Activated CD8-positive, alpha-beta T cell treated with anti-CD3 and anti-CD28 coated beads, Interleukin-2, amount 10 ng/mL, durations not matched to agents 7 days and 5 days (primary cell): ENCODE measurements at regions not wholly inside any gene's neighbourhood (a gene's known extent, or its start where the extent isn't known, plus 50 kb on each side); places are given as distances from the start of the nearest gene placed in this dataset.

ENCODE experiments used
- ATAC-seq: fragments of 150-1000 bp; cut with Tn5 transposase; one replicate; pipeline ENCODE4 v1.10.0; 2021; ENCODE audit warnings: moderate library complexity
- CTCF ChIA-PET: fragments of 350-600 bp; sonication (Branson Sonifier 250); formaldehyde crosslinking; loops from one replicate; lab custom pipeline; 2021; ENCODE audit warnings: antibody characterized with exemption; lab: Charles Lee
- POLR2A ChIA-PET: fragments of 350-600 bp; sonication (Branson Sonifier 250); formaldehyde crosslinking; loops from one replicate; lab custom pipeline; 2021; ENCODE audit warnings: antibody characterized with exemption; lab: Charles Lee
- DNase-seq: peaks from one replicate; pipeline ENCODE4 v3.0.0-alpha.2; 2020
- H3K27ac Mint-ChIP-seq: one replicate; pipeline ENCODE4 v1.8.0; 2021; ENCODE audit warnings: mild to moderate bottlenecking, mixed read lengths
- H3K27me3 Mint-ChIP-seq: one replicate; pipeline ENCODE4 v1.8.0; 2021; ENCODE audit warnings: low read depth, mixed read lengths
- H3K36me3 Mint-ChIP-seq: one replicate; pipeline ENCODE4 v1.8.0; 2021; ENCODE audit warnings: low read depth, mixed read lengths
- H3K4me1 Mint-ChIP-seq: one replicate; pipeline ENCODE4 v1.8.0; 2021; ENCODE audit warnings: low read depth, mixed read lengths
- H3K4me3 Mint-ChIP-seq: one replicate; pipeline ENCODE4 v1.8.0; 2021; ENCODE audit warnings: mild to moderate bottlenecking, mixed read lengths
- H3K9me3 Mint-ChIP-seq: one replicate; pipeline ENCODE4 v1.8.0; 2022; ENCODE audit warnings: mixed read lengths; ENCODE audit not compliant: insufficient read depth

DNA sequence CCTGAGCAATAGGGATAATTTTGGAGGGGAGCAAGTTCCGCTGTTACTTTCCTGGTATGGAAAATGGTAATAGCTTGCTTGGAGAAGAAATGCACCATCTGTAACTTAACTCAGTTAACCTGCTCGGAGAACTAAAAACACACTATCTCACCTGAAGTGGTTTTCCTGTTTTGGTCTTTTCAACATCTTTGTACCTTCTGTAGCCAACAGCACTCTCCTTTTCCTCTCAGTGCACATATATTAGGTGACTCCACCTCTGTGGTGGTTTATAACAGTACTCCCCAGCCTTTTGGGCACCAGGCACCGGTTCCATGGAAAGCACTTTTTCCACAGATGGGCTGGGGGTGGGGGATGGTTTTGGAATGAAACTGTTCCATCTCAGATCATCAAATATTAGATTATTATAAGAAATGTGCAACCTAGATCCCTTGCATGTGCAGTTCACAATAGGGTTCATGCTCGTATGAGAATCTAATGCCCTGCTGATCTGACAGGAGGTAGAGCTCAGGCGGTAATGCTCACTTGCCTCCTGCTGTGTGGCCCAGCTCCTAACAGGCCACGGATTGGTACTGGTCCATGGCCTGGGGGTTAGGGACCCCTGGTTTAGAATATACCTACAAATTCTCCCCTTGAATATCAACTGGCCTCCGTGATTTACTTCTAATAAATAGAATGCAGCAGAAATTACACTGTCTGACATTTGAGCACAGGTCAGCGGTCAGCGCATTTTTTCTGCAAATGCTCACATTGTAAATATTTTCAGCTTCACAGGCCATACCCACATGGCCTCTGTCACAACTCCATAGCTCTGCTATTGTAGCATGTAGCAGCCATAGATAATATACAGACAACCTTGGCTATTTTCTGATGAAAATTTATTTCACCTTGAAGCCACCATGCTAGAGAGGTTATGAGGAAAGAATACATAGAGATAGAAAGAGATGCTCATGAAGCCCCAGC is 83.8 kb upstream of the SUCLG2 start:
- Mint-ChIP-seq H3K4me3 (no peak overlapping the region), H3K9me3 (peaks cover 4% of the 10 kb centered on the region), H3K27ac (peak overlapping the region; percentile 64), H3K4me1 (peaks cover 16% of the 10 kb centered on the region), H3K27me3 (no peaks in the 10 kb centered on the region), H3K36me3 (peaks cover 14% of the 10 kb centered on the region)
- no peak for DNase-seq
- no peak for ATAC-seq
- CTCF ChIA-PET = interaction anchor here (0.7 to 1.1 kb wide), 3 partner anchors 35 to 81 kb away, joined by 3 read pairs; no protein-coding TSS in a partner anchor
- POLR2A ChIA-PET = interaction anchor here (1.0 kb wide), 1 partner anchor 84 kb away, joined by 5 read pairs; the partner anchor contains the start of gene SUCLG2

DNA sequence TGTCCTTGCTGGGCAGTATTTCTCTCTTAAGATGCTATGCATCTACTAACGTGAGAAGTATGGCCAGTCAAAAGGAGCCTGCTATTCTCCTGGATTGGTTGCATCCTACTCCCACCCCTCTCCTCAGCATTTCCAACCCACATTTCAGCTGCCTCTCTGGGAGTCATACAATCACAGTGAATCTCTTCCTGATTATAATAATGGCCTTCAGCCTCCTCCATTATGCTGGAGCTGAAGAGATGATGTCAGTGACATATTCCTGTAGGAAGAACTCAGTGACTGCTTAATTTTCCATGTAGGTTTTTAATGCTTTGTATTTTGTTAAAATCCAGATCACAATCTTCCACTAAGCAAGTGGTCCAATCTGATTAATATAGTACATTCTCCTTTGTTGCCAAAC is 82.7 kb upstream of the SUCLG2 start:
- Mint-ChIP-seq H3K27me3 (no peaks in the 10 kb centered on the region), H3K4me1 (peaks cover 16% of the 10 kb centered on the region), H3K36me3 (peaks cover 10% of the 10 kb centered on the region), H3K4me3 (no peak overlapping the region), H3K9me3 (no peaks in the 10 kb centered on the region), H3K27ac (no peak overlapping the region)
- DNase-seq = no peak
- POLR2A ChIA-PET = interaction anchor here (1.0 kb wide), 1 partner anchor 83 kb away, joined by 5 read pairs; the partner anchor contains the start of gene SUCLG2
- no peak for ATAC-seq
- CTCF ChIA-PET = no interaction called here

DNA sequence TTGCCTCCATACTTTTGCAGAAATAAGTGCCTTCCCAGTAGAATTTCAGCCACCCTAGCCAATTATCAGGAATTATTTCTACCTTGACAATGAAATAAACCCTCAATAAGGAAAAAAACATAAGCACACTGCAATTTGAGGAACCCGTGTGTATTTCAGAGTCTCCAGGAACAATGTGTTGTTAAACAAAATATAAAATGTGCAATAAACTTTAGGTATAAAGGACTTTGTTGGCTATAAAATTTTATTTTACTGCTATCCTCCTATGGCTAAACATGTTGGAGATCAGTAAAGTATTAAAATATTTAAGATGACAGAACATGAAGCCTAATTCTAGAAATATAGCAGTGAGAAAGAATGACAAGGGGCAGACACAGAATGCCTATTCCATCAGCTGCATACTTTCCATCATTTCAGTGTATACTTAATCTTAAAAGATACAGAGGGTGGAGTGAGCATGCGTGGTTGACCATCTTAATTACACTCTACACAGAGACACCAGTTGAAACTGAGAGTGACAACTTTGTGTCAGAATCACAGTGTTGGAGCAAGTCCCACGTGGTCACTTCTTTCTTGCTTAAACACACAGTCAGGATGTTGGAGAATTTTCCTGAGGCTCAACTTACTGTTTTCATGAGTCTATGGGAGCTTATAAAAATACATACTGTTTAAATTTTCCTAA is 79.0 kb upstream of the SUCLG2 start:
- CTCF ChIA-PET = no interaction called here
- Mint-ChIP-seq H3K4me1 (peaks cover 12% of the 10 kb centered on the region), H3K27me3 (no peaks in the 10 kb centered on the region), H3K4me3 (no peak overlapping the region), H3K36me3 (peaks cover 8% of the 10 kb centered on the region), H3K27ac (no peak overlapping the region), H3K9me3 (no peaks in the 10 kb centered on the region)
- POLR2A ChIA-PET = no interaction called here
- ATAC-seq = no peak
- no peak for DNase-seq

DNA sequence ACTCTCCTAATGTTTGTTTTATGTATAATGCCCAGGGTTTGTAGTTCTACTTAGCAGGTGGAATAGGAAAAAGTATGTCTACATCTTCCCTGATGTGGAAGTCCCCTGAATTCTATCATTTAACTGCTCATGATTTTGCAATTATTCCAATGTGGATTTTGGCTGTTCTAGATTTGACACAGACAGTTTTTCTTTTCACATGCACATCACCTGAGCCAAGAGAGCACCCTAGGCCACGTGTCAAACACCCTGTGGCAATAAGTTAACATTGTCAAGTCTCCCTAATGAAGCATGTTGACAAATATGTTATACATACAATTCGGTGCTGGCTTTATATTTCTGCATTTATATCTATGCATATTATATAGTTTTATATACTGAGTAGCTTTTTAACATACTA is 70.0 kb upstream of the SUCLG2 start:
- Mint-ChIP-seq H3K4me1 (no peaks in the 10 kb centered on the region), H3K27ac (no peak overlapping the region), H3K9me3 (peaks cover 11% of the 10 kb centered on the region), H3K27me3 (no peaks in the 10 kb centered on the region), H3K36me3 (peaks cover 9% of the 10 kb centered on the region), H3K4me3 (no peak overlapping the region)
- CTCF ChIA-PET = no interaction called here
- POLR2A ChIA-PET = interaction anchor here (0.6 kb wide), 1 partner anchor 26 kb away, joined by 4 read pairs; no protein-coding TSS in a partner anchor
- ATAC-seq = no peak
- DNase-seq = no peak

DNA sequence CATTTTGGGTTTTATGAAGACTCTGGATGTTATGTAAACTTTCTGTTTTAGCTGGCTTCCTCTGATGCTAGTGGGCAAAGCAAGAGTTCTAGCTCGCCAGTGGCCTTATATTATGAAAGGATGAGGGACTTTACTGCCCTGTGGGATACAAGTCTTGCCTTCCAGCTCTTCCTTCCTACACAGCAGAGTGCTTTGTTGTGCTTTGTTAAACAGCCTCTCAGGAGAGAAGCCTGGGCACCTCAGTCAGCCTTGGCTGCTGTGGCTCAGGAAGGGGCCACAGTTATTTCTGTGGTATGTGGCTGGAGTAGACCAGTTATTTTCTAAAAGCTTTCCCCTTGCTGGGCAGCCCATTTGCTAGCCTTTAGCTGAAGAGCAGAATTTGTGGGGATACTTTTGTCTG is 69.5 kb upstream of the SUCLG2 start:
- CTCF ChIA-PET = interaction anchor here (0.8 kb wide), 1 partner anchor 18 kb away, joined by 3 read pairs; no protein-coding TSS in a partner anchor
- POLR2A ChIA-PET = interaction anchor here (0.6 kb wide), 1 partner anchor 25 kb away, joined by 4 read pairs; no protein-coding TSS in a partner anchor
- H3K27me3 Mint-ChIP-seq = no peaks in the 10 kb centered on the region
- DNase-seq (no peak), ATAC-seq (no peak)
- H3K36me3 Mint-ChIP-seq = peaks cover 9% of the 10 kb centered on the region
- no peak overlapping the region for H3K27ac Mint-ChIP-seq
- no peak overlapping the region for H3K4me3 Mint-ChIP-seq
- H3K4me1 Mint-ChIP-seq = no peaks in the 10 kb centered on the region
- peaks cover 11% of the 10 kb centered on the region for H3K9me3 Mint-ChIP-seq

DNA sequence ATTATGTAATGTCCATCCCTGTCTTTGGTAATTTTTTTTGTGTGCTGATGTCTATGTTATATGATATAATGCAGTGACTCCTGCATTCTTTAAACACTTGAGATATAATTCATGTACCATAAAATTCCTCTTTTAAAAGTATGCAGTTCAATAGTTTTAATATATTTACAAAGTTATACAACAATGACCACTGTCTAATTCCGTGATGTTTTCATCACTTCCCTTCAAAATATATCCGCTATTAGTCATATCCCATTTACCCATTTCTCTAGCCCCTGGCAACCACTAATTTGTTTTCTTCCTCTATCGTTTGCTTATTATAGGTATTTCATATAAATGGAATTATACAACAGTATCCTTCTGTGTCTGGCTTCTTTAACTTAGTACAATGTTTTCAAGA is 64.9 kb upstream of the SUCLG2 start:
- H3K27ac Mint-ChIP-seq = no peak overlapping the region
- peaks cover 11% of the 10 kb centered on the region for H3K9me3 Mint-ChIP-seq
- ChIA-PET CTCF (interaction anchor here (1.3 kb wide), 1 partner anchor 28 kb away, joined by 3 read pairs; no protein-coding TSS in a partner anchor), POLR2A (no interaction called here)
- no peaks in the 10 kb centered on the region for H3K4me1 Mint-ChIP-seq
- DNase-seq = no peak
- H3K36me3 Mint-ChIP-seq = peaks cover 7% of the 10 kb centered on the region
- H3K4me3 Mint-ChIP-seq = no peak overlapping the region
- ATAC-seq = no peak
- no peaks in the 10 kb centered on the region for H3K27me3 Mint-ChIP-seq

DNA sequence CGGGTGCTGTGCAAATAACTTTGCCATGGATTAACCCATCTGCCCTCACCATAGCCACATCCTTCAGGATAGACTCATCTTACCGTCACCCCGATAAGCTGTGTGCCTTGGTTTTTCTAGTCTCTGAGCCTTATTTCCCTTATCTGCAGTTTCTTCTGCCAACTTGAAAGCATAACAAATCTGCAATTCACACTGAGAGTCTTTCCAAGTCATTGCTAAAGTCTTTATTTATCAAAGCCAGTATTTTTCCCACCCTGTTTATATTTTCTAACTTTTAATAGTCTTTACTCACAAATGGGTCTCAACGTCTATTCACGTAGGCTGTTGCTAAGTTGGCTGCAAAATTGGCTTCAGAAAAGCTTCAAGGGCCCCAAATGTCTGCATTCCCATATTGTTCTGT is 61.6 kb upstream of the SUCLG2 start:
- no peak overlapping the region for H3K27ac Mint-ChIP-seq
- DNase-seq (no peak), ATAC-seq (no peak)
- ChIA-PET CTCF (no interaction called here), POLR2A (no interaction called here)
- no peaks in the 10 kb centered on the region for H3K36me3 Mint-ChIP-seq
- no peaks in the 10 kb centered on the region for H3K9me3 Mint-ChIP-seq
- no peaks in the 10 kb centered on the region for H3K4me1 Mint-ChIP-seq
- no peak overlapping the region for H3K4me3 Mint-ChIP-seq
- no peaks in the 10 kb centered on the region for H3K27me3 Mint-ChIP-seq

DNA sequence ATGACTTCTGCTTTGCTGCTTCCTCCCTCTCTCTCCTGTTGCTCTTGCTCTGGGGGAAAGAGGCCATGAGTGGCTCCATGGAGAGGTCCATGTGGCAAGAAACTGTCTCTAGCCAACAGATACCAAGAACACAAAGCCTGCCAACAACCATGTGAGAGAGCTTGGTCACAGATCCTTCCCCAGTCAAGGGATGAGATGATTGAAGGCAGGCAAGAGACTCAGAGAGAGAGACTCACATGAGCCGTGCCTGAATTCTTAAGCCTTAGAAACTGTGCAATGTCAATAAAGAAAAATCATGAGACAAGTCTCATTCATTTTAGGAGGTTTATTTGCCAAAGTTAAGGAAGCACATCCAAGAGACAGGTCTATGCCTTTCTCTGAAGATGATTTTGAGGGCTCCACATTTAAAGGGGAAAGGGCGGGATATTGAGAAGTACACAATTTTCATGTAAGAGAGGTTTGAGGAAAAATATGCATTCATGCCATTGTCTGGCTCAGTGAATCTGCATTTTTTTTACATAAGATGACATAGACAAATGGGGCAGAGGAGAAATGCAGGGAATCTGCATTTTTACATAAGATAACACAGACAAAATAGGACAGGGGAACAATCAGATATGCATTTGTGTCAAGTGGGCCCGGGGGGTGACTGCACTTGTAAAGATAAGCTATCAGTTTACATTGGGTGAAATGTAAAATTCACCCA is 59.5 kb upstream of the SUCLG2 start:
- H3K36me3 Mint-ChIP-seq = no peaks in the 10 kb centered on the region
- ChIA-PET POLR2A (no interaction called here), CTCF (interaction anchor here (0.7 kb wide), 1 partner anchor 21 kb away, joined by 3 read pairs; no protein-coding TSS in a partner anchor)
- no peaks in the 10 kb centered on the region for H3K4me1 Mint-ChIP-seq
- DNase-seq (no peak), ATAC-seq (no peak)
- H3K4me3 Mint-ChIP-seq = no peak overlapping the region
- H3K27ac Mint-ChIP-seq = no peak overlapping the region
- no peaks in the 10 kb centered on the region for H3K9me3 Mint-ChIP-seq
- H3K27me3 Mint-ChIP-seq = no peaks in the 10 kb centered on the region

DNA sequence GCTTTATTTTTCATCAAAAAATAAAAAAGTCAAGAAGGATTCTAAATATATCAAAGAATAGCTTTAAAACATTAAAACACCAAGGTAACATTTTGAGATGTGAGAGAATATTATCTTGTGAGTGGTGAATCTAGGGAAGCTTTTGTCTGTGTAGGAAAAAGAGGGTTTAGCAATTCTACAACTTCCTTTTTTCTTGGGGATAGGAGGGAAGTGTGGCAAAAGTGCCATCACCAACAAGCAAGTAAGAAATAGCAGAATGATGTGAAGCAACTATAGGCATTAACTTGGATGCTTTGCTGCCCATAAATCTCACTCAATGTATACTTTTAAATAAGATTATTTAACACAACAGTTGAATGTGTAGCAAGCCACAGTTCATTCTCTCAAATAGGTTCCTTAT is 57.8 kb upstream of the SUCLG2 start:
- ATAC-seq = no peak
- H3K27ac Mint-ChIP-seq = no peak overlapping the region
- CTCF ChIA-PET = no interaction called here
- H3K27me3 Mint-ChIP-seq = no peaks in the 10 kb centered on the region
- no peaks in the 10 kb centered on the region for H3K36me3 Mint-ChIP-seq
- no peak for DNase-seq
- no peaks in the 10 kb centered on the region for H3K4me1 Mint-ChIP-seq
- POLR2A ChIA-PET = no interaction called here
- H3K9me3 Mint-ChIP-seq = no peaks in the 10 kb centered on the region
- no peak overlapping the region for H3K4me3 Mint-ChIP-seq

DNA sequence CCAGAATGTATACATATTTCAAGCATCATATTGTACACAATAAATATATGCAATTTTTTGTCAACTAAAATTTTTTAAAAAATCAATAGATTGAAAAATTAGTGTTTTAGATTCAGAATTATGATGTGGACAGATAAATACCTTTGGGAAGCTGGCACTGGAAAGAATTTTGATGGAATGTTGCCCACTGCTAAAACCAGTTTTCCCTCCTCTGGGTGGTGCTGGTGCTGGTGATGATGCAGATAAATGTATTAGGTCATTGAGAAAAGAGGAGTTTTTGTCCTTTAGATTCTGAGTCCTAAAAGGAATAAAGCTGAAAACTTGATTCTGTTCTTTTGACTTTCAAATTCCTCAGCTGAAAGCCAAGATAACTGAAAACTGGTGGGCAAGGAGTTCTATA is 56.0 kb upstream of the SUCLG2 start:
- no peaks in the 10 kb centered on the region for H3K36me3 Mint-ChIP-seq
- H3K4me1 Mint-ChIP-seq = no peaks in the 10 kb centered on the region
- CTCF ChIA-PET = no interaction called here
- no peak overlapping the region for H3K27ac Mint-ChIP-seq
- ATAC-seq (no peak), DNase-seq (no peak)
- H3K27me3 Mint-ChIP-seq = no peaks in the 10 kb centered on the region
- H3K4me3 Mint-ChIP-seq = no peak overlapping the region
- H3K9me3 Mint-ChIP-seq = no peaks in the 10 kb centered on the region
- POLR2A ChIA-PET = no interaction called here

DNA sequence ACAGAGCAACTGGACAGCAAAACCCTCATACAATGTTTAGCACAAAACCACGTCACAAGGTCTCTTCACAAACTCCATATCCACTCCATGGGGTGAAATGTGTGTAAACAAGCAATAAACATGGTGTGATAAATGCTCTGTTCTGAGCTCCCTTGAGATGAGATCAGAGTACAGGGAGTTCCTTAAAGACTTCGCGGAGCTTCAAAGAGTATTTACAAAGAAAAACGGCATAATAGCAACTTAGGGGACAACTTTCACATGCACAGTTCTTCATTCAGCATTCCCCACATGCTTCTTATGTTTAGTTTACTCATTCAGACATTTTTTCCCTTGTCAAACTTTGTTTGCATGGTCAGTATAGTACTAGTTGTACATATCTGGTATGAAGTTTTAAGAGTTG is 52.5 kb upstream of the SUCLG2 start:
- ChIA-PET CTCF (no interaction called here), POLR2A (no interaction called here)
- Mint-ChIP-seq H3K4me3 (no peak overlapping the region), H3K27me3 (no peaks in the 10 kb centered on the region), H3K27ac (no peak overlapping the region), H3K4me1 (no peaks in the 10 kb centered on the region), H3K36me3 (no peaks in the 10 kb centered on the region), H3K9me3 (no peaks in the 10 kb centered on the region)
- no peak for ATAC-seq
- DNase-seq = no peak
